ENCODE measurements at regions not wholly inside any gene's neighbourhood (a gene's known extent, or its start where the extent isn't known, plus 50 kb on each side); places are given as distances from the start of the nearest gene placed in this dataset.

- no peak for TF ChIP-seq PRDM15 (CRISPR knock-in tag; IDR thresholded peaks at IDR 0.05)
Measured at GRCh38 chr7:79722217-79722616, 268.8 kb upstream of the MAGI2 start (continued).

DNA sequence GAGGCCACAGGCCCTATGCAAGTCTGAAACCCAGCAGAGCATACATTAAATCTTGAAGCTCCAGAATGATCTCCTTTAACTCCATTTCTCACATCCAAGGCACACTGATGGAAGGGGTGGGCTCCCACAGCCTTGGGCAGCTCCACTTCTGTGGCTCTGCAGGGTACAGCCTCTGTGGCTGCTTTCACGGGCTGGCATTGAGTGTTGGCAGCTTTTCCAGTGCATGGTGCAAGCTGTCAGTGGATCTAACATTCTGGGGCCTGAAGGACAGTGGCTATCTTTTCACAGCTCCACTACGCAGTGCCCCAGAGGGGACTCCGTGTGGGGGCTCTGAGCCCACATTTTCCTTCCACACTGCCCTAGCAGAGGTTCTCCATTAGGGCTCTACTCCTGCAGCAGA lies 265.7 kb upstream of the MAGI2 start:
- ATAC-seq (no peak), DNase-seq (ENCODE audit: low spot score) (no peak)
- CTCF ChIA-PET: no interaction called here
- no peak overlapping the region for H3K4me3 Mint-ChIP-seq
- H3K4me1 Mint-ChIP-seq: peaks cover 9% of the 10 kb centered on the region
- no peak for TF ChIP-seq MXD4 (CRISPR knock-in tag; IDR thresholded peaks at IDR 0.05; ENCODE audit: borderline replicate concordance)
- TF ChIP-seq, protein P1, sequence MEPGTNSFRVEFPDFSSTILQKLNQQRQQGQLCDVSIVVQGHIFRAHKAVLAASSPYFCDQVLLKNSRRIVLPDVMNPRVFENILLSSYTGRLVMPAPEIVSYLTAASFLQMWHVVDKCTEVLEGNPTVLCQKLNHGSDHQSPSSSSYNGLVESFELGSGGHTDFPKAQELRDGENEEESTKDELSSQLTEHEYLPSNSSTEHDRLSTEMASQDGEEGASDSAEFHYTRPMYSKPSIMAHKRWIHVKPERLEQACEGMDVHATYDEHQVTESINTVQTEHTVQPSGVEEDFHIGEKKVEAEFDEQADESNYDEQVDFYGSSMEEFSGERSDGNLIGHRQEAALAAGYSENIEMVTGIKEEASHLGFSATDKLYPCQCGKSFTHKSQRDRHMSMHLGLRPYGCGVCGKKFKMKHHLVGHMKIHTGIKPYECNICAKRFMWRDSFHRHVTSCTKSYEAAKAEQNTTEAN (CRISPR knock-in tag; IDR thresholded peaks at IDR 0.05): no peak
- POLR2A ChIA-PET: no interaction called here
- H3K27me3 Mint-ChIP-seq (ENCODE audit: low read depth): no peaks in the 10 kb centered on the region
- H3K36me3 Mint-ChIP-seq: no peaks in the 10 kb centered on the region
- no peak overlapping the region for H3K27ac Mint-ChIP-seq
- no peaks in the 10 kb centered on the region for H3K9me3 Mint-ChIP-seq

DNA sequence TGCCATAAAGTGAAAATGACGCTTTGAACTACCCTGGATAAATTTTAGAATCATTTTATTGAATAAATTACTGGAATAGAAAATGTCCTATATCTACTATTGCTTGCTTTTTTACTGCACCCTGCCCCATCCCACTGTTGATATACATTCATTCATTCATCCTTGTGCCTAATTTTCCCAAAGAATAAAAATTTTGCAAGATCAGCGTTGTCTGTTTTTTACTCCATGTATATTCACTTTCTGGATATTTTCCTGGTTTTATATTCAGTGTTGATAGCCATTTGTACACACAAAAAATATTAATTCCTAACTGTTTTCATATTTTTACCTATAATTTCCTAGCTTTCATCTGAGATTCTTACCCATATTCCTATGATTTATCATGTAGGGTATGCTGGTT lies 262.9 kb upstream of the MAGI2 start:
- Mint-ChIP-seq H3K4me3 (no peak overlapping the region), H3K27me3 (ENCODE audit: low read depth) (no peaks in the 10 kb centered on the region), H3K27ac (no peak overlapping the region), H3K4me1 (peaks cover 9% of the 10 kb centered on the region), H3K9me3 (no peaks in the 10 kb centered on the region), H3K36me3 (no peaks in the 10 kb centered on the region)
- ATAC-seq (no peak), DNase-seq (ENCODE audit: low spot score) (no peak)
- ChIA-PET POLR2A (no interaction called here), CTCF (no interaction called here)
- TF ChIP-seq NFE2L1 (CRISPR knock-in tag; IDR thresholded peaks at IDR 0.05): no peak
- TF ChIP-seq, protein P2, sequence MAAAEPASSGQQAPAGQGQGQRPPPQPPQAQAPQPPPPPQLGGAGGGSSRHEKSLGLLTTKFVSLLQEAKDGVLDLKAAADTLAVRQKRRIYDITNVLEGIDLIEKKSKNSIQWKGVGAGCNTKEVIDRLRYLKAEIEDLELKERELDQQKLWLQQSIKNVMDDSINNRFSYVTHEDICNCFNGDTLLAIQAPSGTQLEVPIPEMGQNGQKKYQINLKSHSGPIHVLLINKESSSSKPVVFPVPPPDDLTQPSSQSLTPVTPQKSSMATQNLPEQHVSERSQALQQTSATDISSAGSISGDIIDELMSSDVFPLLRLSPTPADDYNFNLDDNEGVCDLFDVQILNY (CRISPR knock-in tag; IDR thresholded peaks at IDR 0.05): no peak
- TF ChIP-seq E2F1 (CRISPR knock-in tag; IDR thresholded peaks at IDR 0.05): no peak
- no peak for TF ChIP-seq MXD4 (CRISPR knock-in tag; IDR thresholded peaks at IDR 0.05; ENCODE audit: borderline replicate concordance)
- no peak for TF ChIP-seq AR (CRISPR knock-in tag; IDR thresholded peaks at IDR 0.05)
- no peak for TF ChIP-seq ZMAT4 (CRISPR knock-in tag; IDR thresholded peaks at IDR 0.05)
- TF ChIP-seq SOX15 (CRISPR knock-in tag; IDR thresholded peaks at IDR 0.05): no peak
- no peak for TF ChIP-seq ZNF263 (CRISPR knock-in tag; IDR thresholded peaks at IDR 0.05; ENCODE audit: low read depth)
- TF ChIP-seq GRHL2 (CRISPR knock-in tag; IDR thresholded peaks at IDR 0.05; ENCODE audit: insufficient replicate concordance, severe bottlenecking): no peak
- TF ChIP-seq OVOL2 (CRISPR knock-in tag; IDR thresholded peaks at IDR 0.05; ENCODE audit: borderline replicate concordance): no peak
- TF ChIP-seq ERG (CRISPR knock-in tag; IDR thresholded peaks at IDR 0.05): no peak
- TF ChIP-seq PRDM15 (CRISPR knock-in tag; IDR thresholded peaks at IDR 0.05): no peak
- TF ChIP-seq, protein P3, sequence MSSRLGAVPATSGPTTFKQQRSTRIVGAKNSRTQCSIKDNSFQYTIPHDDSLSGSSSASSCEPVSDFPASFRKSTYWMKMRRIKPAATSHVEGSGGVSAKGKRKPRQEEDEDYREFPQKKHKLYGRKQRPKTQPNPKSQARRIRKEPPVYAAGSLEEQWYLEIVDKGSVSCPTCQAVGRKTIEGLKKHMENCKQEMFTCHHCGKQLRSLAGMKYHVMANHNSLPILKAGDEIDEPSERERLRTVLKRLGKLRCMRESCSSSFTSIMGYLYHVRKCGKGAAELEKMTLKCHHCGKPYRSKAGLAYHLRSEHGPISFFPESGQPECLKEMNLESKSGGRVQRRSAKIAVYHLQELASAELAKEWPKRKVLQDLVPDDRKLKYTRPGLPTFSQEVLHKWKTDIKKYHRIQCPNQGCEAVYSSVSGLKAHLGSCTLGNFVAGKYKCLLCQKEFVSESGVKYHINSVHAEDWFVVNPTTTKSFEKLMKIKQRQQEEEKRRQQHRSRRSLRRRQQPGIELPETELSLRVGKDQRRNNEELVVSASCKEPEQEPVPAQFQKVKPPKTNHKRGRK (CRISPR knock-in tag; IDR thresholded peaks at IDR 0.05; ENCODE audit: borderline replicate concordance): no peak
- TF ChIP-seq ZNF416 (CRISPR knock-in tag; IDR thresholded peaks at IDR 0.05): no peak
